CD4-positive, alpha-beta memory T cell (primary cell): ENCODE measurements at regions not wholly inside any gene's neighbourhood (a gene's known extent, or its start where the extent isn't known, plus 50 kb on each side); places are given as distances from the start of the nearest gene placed in this dataset.

Experiments
- CTCF ChIA-PET: fragments of 350-600 bp; sonication (Branson Sonifier 250); formaldehyde crosslinking; loops from one replicate; lab custom pipeline; 2021; ENCODE audit warnings: inconsistent platforms; ENCODE audit not compliant: partially characterized antibody; lab: Charles Lee
- POLR2A ChIA-PET: fragments of 350-600 bp; sonication (Branson Sonifier 250); formaldehyde crosslinking; loops from one replicate; lab custom pipeline; 2021; ENCODE audit not compliant: partially characterized antibody; lab: Charles Lee
- DNase-seq, 5 donors: peaks; one replicate each; pipeline versions ENCODE4 v3.0.0 to v3.0.0-alpha.2; 2020 to 2022; ENCODE audit warnings: mixed read lengths in 1 of 5
- H3K27ac ChIP-seq: one replicate; pipeline ENCODE4 v1.7.0; 2013; ENCODE audit warnings: low read depth, low read length
- H3K27me3 ChIP-seq: 2 replicates; pipeline ENCODE4 v1.7.0; 2013; ENCODE audit warnings: mild to moderate bottlenecking, low read length, moderate library complexity; ENCODE audit not compliant: insufficient read depth
- H3K36me3 ChIP-seq: 2 replicates; pipeline ENCODE4 v1.7.0; 2013; ENCODE audit warnings: mild to moderate bottlenecking, low read length, moderate library complexity; ENCODE audit not compliant: insufficient read depth
- H3K4me1 ChIP-seq: 2 replicates; pipeline ENCODE4 v1.7.0; 2013; ENCODE audit warnings: mild to moderate bottlenecking, low read length, moderate library complexity; ENCODE audit not compliant: insufficient read depth
- H3K4me3 ChIP-seq, 2 donors: one replicate each; pipeline ENCODE4 v1.7.0; 2013; ENCODE audit warnings: low read length in 2 of 2, mild to moderate bottlenecking in 1 of 2
- H3K9me3 ChIP-seq, 2 donors: one replicate each; pipeline ENCODE4 v1.7.0; 2013; ENCODE audit warnings: low read length in 2 of 2, control low read depth in 1 of 2; ENCODE audit not compliant: control insufficient read depth in 1 of 2
- H3K27ac Mint-ChIP-seq, 7 donors: one replicate each; pipeline ENCODE4 v1.8.0; 2020 to 2021; ENCODE audit warnings: mixed read lengths in 7 of 7, mild to moderate bottlenecking in 6 of 7, inconsistent platforms in 3 of 7, moderate library complexity in 3 of 7
- H3K27me3 Mint-ChIP-seq, 2 donors: one replicate each; pipeline ENCODE4 v1.8.0; 2020 to 2021; ENCODE audit warnings: mixed read lengths in 2 of 2
- H3K36me3 Mint-ChIP-seq, 2 donors: one replicate each; pipeline ENCODE4 v1.8.0; 2020 to 2021; ENCODE audit warnings: mixed read lengths in 2 of 2, inconsistent platforms in 1 of 2, mild to moderate bottlenecking in 1 of 2
- H3K4me1 Mint-ChIP-seq, 4 donors: one replicate each; pipeline ENCODE4 v1.8.0; 2020 to 2021; ENCODE audit warnings: mixed read lengths in 4 of 4, mild to moderate bottlenecking in 1 of 4
- H3K4me3 Mint-ChIP-seq, 8 donors: one replicate each; pipeline ENCODE4 v1.8.0; 2020 to 2021; ENCODE audit warnings: mixed read lengths in 8 of 8, mild to moderate bottlenecking in 7 of 8, moderate library complexity in 6 of 8, inconsistent platforms in 3 of 8
- H3K9me3 Mint-ChIP-seq, 8 donors: one replicate each; pipeline ENCODE4 v1.8.0; 2020 to 2021; ENCODE audit warnings: mixed read lengths in 8 of 8, mild to moderate bottlenecking in 5 of 8, inconsistent platforms in 3 of 8, moderate library complexity in 1 of 8
- intact Hi-C: fragments of 100-400 bp; cut with micrococcal nuclease; formaldehyde crosslinking; loops from one replicate; pipeline ENCODE4 v1.15.1; 2023

GRCh38 chr14:44873536-44873935 is 88.2 kb downstream of the KLHL28 start:
- intact Hi-C loops, result no loop called here
- Mint-ChIP-seq H3K4me3 (no peak overlapping the region), H3K9me3 (peaks cover 0 to 9% (median 4%) of the 10 kb centered on the region in 8 donors), H3K27me3 (peaks cover 10 to 12% of the 10 kb centered on the region in 2 donors), H3K4me1 (no peaks in the 10 kb centered on the region), H3K36me3 (no peaks in the 10 kb centered on the region), H3K27ac (no peak overlapping the region)
- CTCF ChIA-PET, result no interaction called here
- Histone ChIP-seq H3K27ac (no peak overlapping the region), H3K4me3 (no peak overlapping the region), H3K36me3 (no peaks in the 10 kb centered on the region), H3K9me3 (no peaks in the 10 kb centered on the region), H3K27me3 (no peaks in the 10 kb centered on the region), H3K4me1 (no peaks in the 10 kb centered on the region)
- DNase-seq, result no peak
- POLR2A ChIA-PET, result no interaction called here

- H3K27me3 Mint-ChIP-seq, result peaks cover 2 to 10% of the 10 kb centered on the region in 2 donors
- H3K4me1 ChIP-seq, result no peaks in the 10 kb centered on the region
- H3K27me3 ChIP-seq, result no peaks in the 10 kb centered on the region
- no peaks in the 10 kb centered on the region for H3K9me3 ChIP-seq
- peaks cover 0 to 9% (median 2%) of the 10 kb centered on the region in 8 donors for H3K9me3 Mint-ChIP-seq
- H3K36me3 ChIP-seq, result no peaks in the 10 kb centered on the region
- ChIA-PET CTCF (interaction anchor here (2.4 kb wide), 1 partner anchor 20 kb away, joined by 8 read pairs; no protein-coding TSS in a partner anchor), POLR2A (no interaction called here)
- H3K27ac ChIP-seq, result no peak overlapping the region
- H3K4me3 ChIP-seq, result no peak overlapping the region
- no peak for DNase-seq
- H3K4me3 Mint-ChIP-seq, result no peak overlapping the region
- intact Hi-C loops, result no loop called here
- no peaks in the 10 kb centered on the region for H3K36me3 Mint-ChIP-seq
- no peak overlapping the region for H3K27ac Mint-ChIP-seq
- H3K4me1 Mint-ChIP-seq, result no peaks in the 10 kb centered on the region
Observed at GRCh38 chr14:44866770-44867169, 95.0 kb downstream of the KLHL28 start.

- H3K9me3 ChIP-seq, result no peaks in the 10 kb centered on the region
- H3K4me1 ChIP-seq, result no peaks in the 10 kb centered on the region
- no peak overlapping the region for H3K4me3 ChIP-seq
- DNase-seq, result no peak
- CTCF ChIA-PET, result interaction anchor here (2.4 kb wide), 1 partner anchor 19 kb away, joined by 8 read pairs; no protein-coding TSS in a partner anchor
- Mint-ChIP-seq H3K36me3 (no peaks in the 10 kb centered on the region), H3K4me1 (no peaks in the 10 kb centered on the region), H3K9me3 (peaks cover 0 to 9% (median 2%) of the 10 kb centered on the region in 8 donors), H3K27ac (no peak overlapping the region), H3K4me3 (no peak overlapping the region), H3K27me3 (peaks cover 2 to 10% of the 10 kb centered on the region in 2 donors)
- H3K27ac ChIP-seq, result no peak overlapping the region
- no peaks in the 10 kb centered on the region for H3K27me3 ChIP-seq
- no peaks in the 10 kb centered on the region for H3K36me3 ChIP-seq
- intact Hi-C loops, result no loop called here
- POLR2A ChIA-PET, result no interaction called here
Observed at GRCh38 chr14:44866322-44866721, 95.4 kb downstream of the KLHL28 start.

GRCh38 chr14:44863271-44863670 is 98.5 kb downstream of the KLHL28 start:
- Mint-ChIP-seq H3K4me1 (no peaks in the 10 kb centered on the region), H3K27ac (no peak overlapping the region), H3K4me3 (no peak overlapping the region), H3K36me3 (no peaks in the 10 kb centered on the region), H3K9me3 (peaks cover 0 to 5% (median 0%) of the 10 kb centered on the region in 8 donors), H3K27me3 (peaks cover 1 to 12% of the 10 kb centered on the region in 2 donors)
- H3K9me3 ChIP-seq, result no peaks in the 10 kb centered on the region
- no peaks in the 10 kb centered on the region for H3K4me1 ChIP-seq
- H3K27me3 ChIP-seq, result no peaks in the 10 kb centered on the region
- POLR2A ChIA-PET, result no interaction called here
- CTCF ChIA-PET, result no interaction called here
- no peak overlapping the region for H3K4me3 ChIP-seq
- H3K36me3 ChIP-seq, result no peaks in the 10 kb centered on the region
- intact Hi-C loops, result no loop called here
- H3K27ac ChIP-seq, result no peak overlapping the region
- no peak for DNase-seq

GRCh38 chr14:44854114-44854513 is 107.6 kb downstream of the KLHL28 start:
- no peaks in the 10 kb centered on the region for H3K4me1 Mint-ChIP-seq
- H3K9me3 ChIP-seq, result no peaks in the 10 kb centered on the region
- no peak overlapping the region for H3K4me3 ChIP-seq
- no peak overlapping the region for H3K27ac Mint-ChIP-seq
- ChIA-PET CTCF (interaction anchor here (1.0 kb wide), 1 partner anchor 11 kb away, joined by 3 read pairs; no protein-coding TSS in a partner anchor), POLR2A (no interaction called here)
- no peaks in the 10 kb centered on the region for H3K4me1 ChIP-seq
- intact Hi-C loops, result no loop called here
- no peak overlapping the region for H3K27ac ChIP-seq
- no peaks in the 10 kb centered on the region for H3K27me3 ChIP-seq
- peaks cover 0 to 10% (median 3%) of the 10 kb centered on the region in 8 donors for H3K9me3 Mint-ChIP-seq
- H3K36me3 Mint-ChIP-seq, result no peaks in the 10 kb centered on the region
- H3K27me3 Mint-ChIP-seq, result peaks cover 11 to 21% of the 10 kb centered on the region in 2 donors
- peak in 1 of 5 donors; percentile 3 for DNase-seq
- H3K36me3 ChIP-seq, result no peaks in the 10 kb centered on the region
- no peak overlapping the region for H3K4me3 Mint-ChIP-seq

GRCh38 chr14:44847526-44848309 is 114.0 kb downstream of the KLHL28 start:
- CTCF ChIA-PET, result interaction anchor here (1.2 to 2.0 kb wide), 3 partner anchors 17 to 25 kb away, joined by 4 to 8 read pairs (median 7); no protein-coding TSS in a partner anchor
- no peaks in the 10 kb centered on the region for H3K9me3 Mint-ChIP-seq
- no peak overlapping the region for H3K27ac ChIP-seq
- H3K4me3 ChIP-seq, result no peak overlapping the region
- intact Hi-C loops, result loop anchor here (2.0 kb wide), 1 partner anchor 421 kb away; no protein-coding TSS in a partner anchor
- H3K27me3 ChIP-seq, result no peaks in the 10 kb centered on the region
- H3K4me3 Mint-ChIP-seq, result no peak overlapping the region
- POLR2A ChIA-PET, result no interaction called here
- no peaks in the 10 kb centered on the region for H3K36me3 ChIP-seq
- peaks cover 0 to 4% (median 0%) of the 10 kb centered on the region in 4 donors for H3K4me1 Mint-ChIP-seq
- peaks cover 0 to 2% of the 10 kb centered on the region in 2 donors for H3K27me3 Mint-ChIP-seq
- no peaks in the 10 kb centered on the region for H3K9me3 ChIP-seq
- no peak for DNase-seq
- H3K36me3 Mint-ChIP-seq, result no peaks in the 10 kb centered on the region
- H3K4me1 ChIP-seq, result no peaks in the 10 kb centered on the region
- H3K27ac Mint-ChIP-seq, result peak overlapping the region in 1 of 7 donors; percentile 12

- peaks cover 0 to 2% of the 10 kb centered on the region in 2 donors for H3K27me3 Mint-ChIP-seq
- intact Hi-C loops, result loop anchor here (2.0 kb wide), 1 partner anchor 422 kb away; no protein-coding TSS in a partner anchor
- H3K27ac ChIP-seq, result no peak overlapping the region
- no peaks in the 10 kb centered on the region for H3K9me3 Mint-ChIP-seq
- peak overlapping the region in 1 of 8 donors; percentile 40 for H3K4me3 Mint-ChIP-seq
- no peaks in the 10 kb centered on the region for H3K4me1 ChIP-seq
- ChIA-PET CTCF (interaction anchor here (0.9 to 2.0 kb wide), 10 partner anchors 14 to 422 kb away, joined by 3 to 8 read pairs (median 3); no protein-coding TSS in a partner anchor), POLR2A (no interaction called here)
- no peak overlapping the region for H3K27ac Mint-ChIP-seq
- H3K36me3 Mint-ChIP-seq, result no peaks in the 10 kb centered on the region
- no peaks in the 10 kb centered on the region for H3K27me3 ChIP-seq
- H3K9me3 ChIP-seq, result no peaks in the 10 kb centered on the region
- peaks cover 0 to 4% (median 0%) of the 10 kb centered on the region in 4 donors for H3K4me1 Mint-ChIP-seq
- DNase-seq, result peak in 4 of 5 donors; percentile 30 to 43 (median 34)
- no peaks in the 10 kb centered on the region for H3K36me3 ChIP-seq
- H3K4me3 ChIP-seq, result no peak overlapping the region
Observed at GRCh38 chr14:44846232-44846824, 115.4 kb downstream of the KLHL28 start.
